ENCODE measurements at regions not wholly inside any gene's neighbourhood (a gene's known extent, or its start where the extent isn't known, plus 50 kb on each side); places are given as distances from the start of the nearest gene placed in this dataset.
A peak's percentile ranks its signal among the peaks of the same experiment; 100 is the strongest.

DNA sequence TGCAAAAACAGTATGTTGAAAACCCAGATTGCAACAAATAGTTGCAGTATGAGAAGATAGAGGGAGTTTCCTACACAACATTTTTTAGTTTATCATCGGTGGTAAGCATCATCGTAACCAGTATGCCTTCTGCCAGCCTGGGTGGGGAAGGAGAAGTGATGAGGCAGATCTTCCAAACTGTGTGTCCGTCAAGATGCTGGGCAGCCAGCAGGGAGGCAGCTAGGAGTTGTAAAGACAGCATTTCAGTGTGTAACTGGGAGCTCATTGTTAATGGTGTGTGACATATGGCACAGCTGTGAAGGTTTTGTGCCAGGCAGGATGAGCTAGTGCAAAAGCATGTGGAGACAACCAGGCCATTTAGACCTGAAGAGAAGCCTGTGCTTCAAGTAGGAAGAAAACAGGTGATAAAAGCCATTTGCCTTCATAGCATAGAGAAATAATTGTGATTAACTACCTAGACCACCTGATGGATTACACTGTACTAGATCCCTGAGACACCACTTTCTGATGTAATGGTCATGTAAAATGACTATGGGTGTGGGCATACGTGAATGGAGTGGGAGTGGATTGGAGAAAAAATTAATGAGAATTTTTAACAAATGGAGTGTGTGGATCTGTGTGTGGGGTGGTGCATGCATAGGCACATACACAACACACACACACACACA lies 347.0 kb upstream of the ADAMTSL1 start:
- no peak overlapping the region for H3K4me3 ChIP-seq (ENCODE audit: low read length)
- no peak for DNase-seq (ENCODE audit: low read depth)
- TF ChIP-seq, protein P1, sequence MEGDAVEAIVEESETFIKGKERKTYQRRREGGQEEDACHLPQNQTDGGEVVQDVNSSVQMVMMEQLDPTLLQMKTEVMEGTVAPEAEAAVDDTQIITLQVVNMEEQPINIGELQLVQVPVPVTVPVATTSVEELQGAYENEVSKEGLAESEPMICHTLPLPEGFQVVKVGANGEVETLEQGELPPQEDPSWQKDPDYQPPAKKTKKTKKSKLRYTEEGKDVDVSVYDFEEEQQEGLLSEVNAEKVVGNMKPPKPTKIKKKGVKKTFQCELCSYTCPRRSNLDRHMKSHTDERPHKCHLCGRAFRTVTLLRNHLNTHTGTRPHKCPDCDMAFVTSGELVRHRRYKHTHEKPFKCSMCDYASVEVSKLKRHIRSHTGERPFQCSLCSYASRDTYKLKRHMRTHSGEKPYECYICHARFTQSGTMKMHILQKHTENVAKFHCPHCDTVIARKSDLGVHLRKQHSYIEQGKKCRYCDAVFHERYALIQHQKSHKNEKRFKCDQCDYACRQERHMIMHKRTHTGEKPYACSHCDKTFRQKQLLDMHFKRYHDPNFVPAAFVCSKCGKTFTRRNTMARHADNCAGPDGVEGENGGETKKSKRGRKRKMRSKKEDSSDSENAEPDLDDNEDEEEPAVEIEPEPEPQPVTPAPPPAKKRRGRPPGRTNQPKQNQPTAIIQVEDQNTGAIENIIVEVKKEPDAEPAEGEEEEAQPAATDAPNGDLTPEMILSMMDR (conservative IDR thresholded peaks at IDR 0.05; ENCODE audit: low read depth, low read length) = no peak

DNA sequence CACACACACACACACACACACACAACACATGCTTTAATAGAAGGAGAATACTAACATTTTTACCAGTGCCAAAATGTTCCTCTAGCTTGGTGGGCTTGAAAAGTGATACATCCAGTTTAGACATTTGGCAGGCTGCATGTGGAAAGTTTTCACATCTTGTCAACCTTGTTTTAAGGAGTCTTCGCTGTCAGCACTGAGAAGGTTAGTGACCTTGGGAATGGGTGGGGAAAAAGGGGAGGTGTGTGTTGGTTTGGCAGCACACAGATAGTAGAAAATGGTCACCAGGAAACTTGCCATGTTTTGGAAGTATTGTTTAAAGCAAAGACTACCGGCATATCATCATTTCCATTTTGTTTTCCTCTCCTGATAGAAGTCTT lies 346.5 kb upstream of the ADAMTSL1 start:
- TF ChIP-seq, protein P1 (conservative IDR thresholded peaks at IDR 0.05; ENCODE audit: low read depth, low read length) = no peak
- H3K4me3 ChIP-seq (ENCODE audit: low read length) = no peak overlapping the region
- no peak for DNase-seq (ENCODE audit: low read depth)

DNA sequence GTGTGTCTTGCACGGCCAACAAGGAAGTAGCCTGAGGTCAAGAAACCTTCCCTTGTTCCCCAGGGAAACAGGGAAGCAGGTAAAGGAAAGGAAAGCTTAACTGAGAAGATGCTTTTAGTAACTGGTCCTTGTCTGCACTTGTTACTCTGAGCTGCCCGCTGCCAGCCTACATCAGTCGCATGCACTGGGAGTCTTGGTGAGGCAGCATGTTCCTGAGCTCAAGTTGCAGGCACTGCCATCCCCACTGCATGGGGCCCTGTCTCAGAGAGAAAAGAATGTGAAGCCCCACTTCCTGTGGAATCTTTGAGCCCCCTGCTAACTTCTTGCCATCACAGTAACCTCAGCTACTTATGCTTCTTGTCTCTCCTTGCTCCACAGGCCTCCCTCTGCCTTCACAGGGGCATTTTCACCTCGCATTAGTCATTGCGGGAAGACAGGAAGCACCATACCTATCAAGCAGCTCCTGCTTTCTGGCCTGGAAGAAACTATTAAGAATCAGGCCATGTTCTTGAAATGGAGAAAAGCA lies 344.1 kb upstream of the ADAMTSL1 start:
- H3K4me3 ChIP-seq (ENCODE audit: low read length) = no peak overlapping the region
- TF ChIP-seq, protein P1 (conservative IDR thresholded peaks at IDR 0.05; ENCODE audit: low read depth, low read length) = no peak
- DNase-seq (ENCODE audit: low read depth) = no peak

DNA sequence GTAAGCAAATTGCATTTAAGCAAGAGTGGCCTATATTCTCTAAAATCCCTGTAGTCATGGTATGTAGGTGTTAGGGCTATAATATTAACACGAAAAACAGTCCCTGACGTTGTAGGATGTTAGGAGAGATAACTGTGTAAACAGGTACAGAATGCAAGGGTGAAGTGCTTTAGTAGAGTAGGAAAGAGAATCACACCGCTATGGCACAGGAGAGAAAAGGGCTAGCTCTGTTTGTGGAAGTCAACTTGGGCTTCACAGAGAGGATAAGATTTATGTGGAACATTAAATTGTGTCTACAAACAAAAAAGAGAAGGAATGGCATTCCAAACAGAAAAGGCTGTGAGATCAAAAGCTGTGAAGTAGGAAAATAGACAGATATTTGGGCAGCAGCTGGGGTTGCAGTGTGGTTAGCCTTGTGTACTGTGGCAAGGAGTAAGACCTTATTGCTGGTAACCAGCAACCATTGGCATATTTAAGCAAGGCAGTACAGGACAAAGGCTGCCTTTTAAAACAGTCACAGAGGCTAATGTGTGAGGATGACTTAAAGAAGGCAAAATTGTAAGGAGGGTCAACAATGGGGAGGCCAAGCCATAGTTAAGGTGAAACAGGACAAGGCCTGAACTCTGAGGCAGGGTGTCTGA lies 337.5 kb upstream of the ADAMTSL1 start:
- no peak for DNase-seq (ENCODE audit: low read depth)
- TF ChIP-seq, protein P1 (conservative IDR thresholded peaks at IDR 0.05; ENCODE audit: low read depth, low read length) = no peak
- H3K4me3 ChIP-seq (ENCODE audit: low read length) = no peak overlapping the region

DNA sequence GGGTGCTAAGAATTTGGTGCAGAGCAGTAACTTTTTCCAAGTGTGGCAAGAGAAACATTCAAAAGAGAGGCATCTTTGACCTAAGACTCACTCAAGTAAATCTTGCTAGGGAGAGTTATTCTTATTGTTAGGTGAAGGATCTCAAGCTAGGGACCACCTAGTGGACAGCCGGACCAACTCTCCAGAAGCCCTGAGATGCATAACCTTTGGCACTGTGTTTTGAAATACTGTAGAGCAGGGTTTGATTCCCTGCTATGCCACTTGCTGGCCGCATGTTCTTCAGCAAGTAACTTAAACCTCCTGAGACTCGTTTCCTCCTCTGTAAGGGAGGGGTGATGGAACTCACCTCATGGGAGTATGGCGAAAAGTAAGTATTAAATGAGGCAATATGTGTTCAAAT lies 336.1 kb upstream of the ADAMTSL1 start:
- no peak overlapping the region for H3K4me3 ChIP-seq (ENCODE audit: low read length)
- TF ChIP-seq, protein P1 (conservative IDR thresholded peaks at IDR 0.05; ENCODE audit: low read depth, low read length) = peak; percentile 22
- DNase-seq (ENCODE audit: low read depth) = no peak

DNA sequence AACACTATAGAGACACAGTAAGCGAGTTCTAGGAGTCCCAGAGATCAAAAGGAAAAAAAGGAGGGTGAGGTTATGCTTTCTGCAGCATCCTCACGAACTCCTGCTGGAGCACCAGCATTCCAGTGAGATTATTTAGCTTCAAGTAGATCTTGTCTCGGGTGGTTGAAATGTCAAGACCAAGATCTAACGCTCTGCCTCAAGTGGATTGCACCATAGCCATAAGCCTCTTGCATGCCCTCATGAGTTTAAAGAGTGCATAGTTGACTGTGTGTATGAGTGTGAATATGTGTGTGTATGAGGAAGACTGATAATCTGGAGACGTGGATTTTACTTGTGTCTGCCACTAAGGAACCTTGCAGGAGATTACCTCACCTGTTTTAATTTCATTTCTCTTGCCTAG lies 335.3 kb upstream of the ADAMTSL1 start:
- DNase-seq (ENCODE audit: low read depth) = no peak
- no peak overlapping the region for H3K4me3 ChIP-seq (ENCODE audit: low read length)
- TF ChIP-seq, protein P1 (conservative IDR thresholded peaks at IDR 0.05; ENCODE audit: low read depth, low read length) = no peak

DNA sequence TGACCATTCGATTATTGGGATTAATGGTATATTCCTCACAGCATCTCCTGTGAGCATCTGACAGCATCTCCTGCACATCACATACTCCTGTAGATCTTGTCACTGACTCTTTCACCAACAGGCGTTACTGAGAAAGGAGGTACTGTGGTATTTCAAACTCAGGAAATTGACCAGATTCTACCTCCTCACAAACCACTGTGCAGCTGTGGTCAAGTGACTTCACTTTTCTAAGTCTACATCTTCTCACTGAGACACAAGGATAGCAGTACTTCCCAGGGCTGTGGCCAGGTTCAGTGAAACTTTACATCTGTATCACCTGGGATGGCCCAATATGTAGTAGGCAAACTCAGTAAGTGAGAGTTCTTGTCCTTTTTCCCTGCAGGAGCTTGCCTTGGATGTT lies 332.3 kb upstream of the ADAMTSL1 start:
- TF ChIP-seq, protein P1 (conservative IDR thresholded peaks at IDR 0.05; ENCODE audit: low read depth, low read length) = no peak
- DNase-seq (ENCODE audit: low read depth) = no peak
- H3K4me3 ChIP-seq (ENCODE audit: low read length) = no peak overlapping the region

Data from retinal pigment epithelial cell (primary cell).